ENCODE measurements at regions not wholly inside any gene's neighbourhood (a gene's known extent, or its start where the extent isn't known, plus 50 kb on each side); places are given as distances from the start of the nearest gene placed in this dataset.

GRCh38 chr14:88937706-88938105 lies 113.3 kb downstream of the TTC8 start:
- TF ChIP-seq CBX5 (IDR thresholded peaks at IDR 0.05; ENCODE audit: low read depth, low read length) (no peak), ZNF274 (IDR thresholded peaks at IDR 0.05; ENCODE audit: borderline replicate concordance, extremely low read depth, low read length) (no peak), ASH2L (IDR thresholded peaks at IDR 0.05; ENCODE audit: low read length) (no peak), SIX5 (IDR thresholded peaks at IDR 0.05; ENCODE audit: low read depth, low read length) (no peak), CTCF (IDR thresholded peaks at IDR 0.05; ENCODE audit: control extremely low read depth in 1 of 3, insufficient read depth in 1 of 3, low read depth in 1 of 3, low read length in 3 of 3) (no peak), SRF (IDR thresholded peaks at IDR 0.05; ENCODE audit: low read depth, low read length) (no peak), RFX5 (IDR thresholded peaks at IDR 0.05; ENCODE audit: borderline replicate concordance, low read depth, low read length) (no peak), CHD2 (IDR thresholded peaks at IDR 0.05; ENCODE audit: low read length) (no peak), POLR2AphosphoS5 (IDR thresholded peaks at IDR 0.05; ENCODE audit: low read depth, low read length) (no peak)

All from H1 (cell line).